H9 (cell line): ENCODE measurements at regions not wholly inside any gene's neighbourhood (a gene's known extent, or its start where the extent isn't known, plus 50 kb on each side); places are given as distances from the start of the nearest gene placed in this dataset.

ENCODE experiments used
- DNase-seq: peaks from one replicate; pipeline ENCODE4 v3.0.0-alpha.2; 2017
- H2AFZ ChIP-seq: one replicate; pipeline ENCODE4 v1.6.1; 2013; ENCODE audit warnings: mild to moderate bottlenecking, low read length, control low read depth, moderate library complexity
- H2AK5ac ChIP-seq: 2 replicates; pipeline ENCODE4 v1.6.1; 2013; ENCODE audit warnings: low read length, control low read depth, mixed read lengths; ENCODE audit not compliant: insufficient read length
- H2BK120ac ChIP-seq: one replicate; pipeline ENCODE4 v1.6.1; 2013; ENCODE audit warnings: low read depth, mild to moderate bottlenecking, low read length, control low read depth, inconsistent platforms; ENCODE audit not compliant: poor library complexity, severe bottlenecking
- H2BK12ac ChIP-seq: 2 replicates; pipeline ENCODE4 v1.6.1; 2013; ENCODE audit warnings: low read length, control low read depth, mixed read lengths, low read depth; ENCODE audit not compliant: insufficient read length
- H2BK15ac ChIP-seq: 2 replicates; pipeline ENCODE4 v1.6.1; 2013; ENCODE audit warnings: low read depth, low read length, control low read depth
- H2BK20ac ChIP-seq: one replicate; pipeline ENCODE4 v1.6.1; 2013; ENCODE audit warnings: low read depth, mild to moderate bottlenecking, low read length, control low read depth, inconsistent platforms; ENCODE audit not compliant: poor library complexity, severe bottlenecking
- H2BK5ac ChIP-seq: 2 replicates; pipeline ENCODE4 v1.6.1; 2013; ENCODE audit warnings: low read length, control low read depth, mixed read lengths; ENCODE audit not compliant: insufficient read length
- H3K14ac ChIP-seq: 2 replicates; pipeline ENCODE4 v1.6.1; 2013; ENCODE audit warnings: low read length, control low read depth; ENCODE audit not compliant: insufficient read depth
- H3K18ac ChIP-seq: 2 replicates; pipeline ENCODE4 v1.6.1; 2013; ENCODE audit warnings: low read depth, mild to moderate bottlenecking, mixed read lengths, low read length, control low read depth; ENCODE audit not compliant: insufficient read length
- H3K23ac ChIP-seq: 2 replicates; pipeline ENCODE4 v1.6.1; 2013; ENCODE audit warnings: low read length, control low read depth, mixed read lengths, low read depth; ENCODE audit not compliant: insufficient read length
- H3K23me2 ChIP-seq: 2 replicates; pipeline ENCODE4 v1.6.1; 2013; ENCODE audit warnings: low read depth, mild to moderate bottlenecking, mixed read lengths, low read length, control low read depth; ENCODE audit not compliant: insufficient read length, poor library complexity, severe bottlenecking
- H3K27ac ChIP-seq: 2 replicates; pipeline ENCODE4 v1.5.1; 2013; ENCODE audit warnings: low read length, control low read depth, mixed read lengths, low read depth; ENCODE audit not compliant: insufficient read length
- H3K27me3 ChIP-seq: 2 replicates; pipeline ENCODE4 v1.6.1; 2013; ENCODE audit warnings: low read length, control low read depth, inconsistent platforms; ENCODE audit not compliant: insufficient read depth
- H3K4ac ChIP-seq: 2 replicates; pipeline ENCODE4 v1.6.1; 2013; ENCODE audit warnings: low read depth, mild to moderate bottlenecking, control low read depth, inconsistent platforms, low read length, moderate library complexity
- H3K4me1 ChIP-seq: 2 replicates; pipeline ENCODE4 v1.6.1; 2013; ENCODE audit warnings: low read length, control low read depth, inconsistent platforms; ENCODE audit not compliant: insufficient read depth
- H3K4me2 ChIP-seq: 2 replicates; pipeline ENCODE4 v1.6.1; 2013; ENCODE audit warnings: low read length, control low read depth, mixed read lengths; ENCODE audit not compliant: insufficient read length, insufficient read depth
- H3K56ac ChIP-seq: 2 replicates; pipeline ENCODE4 v1.6.1; 2013; ENCODE audit warnings: low read depth, mild to moderate bottlenecking, mixed read lengths, low read length, control low read depth; ENCODE audit not compliant: insufficient read length
- H3K79me1 ChIP-seq: 2 replicates; pipeline ENCODE4 v1.6.1; 2013; ENCODE audit warnings: low read depth, mild to moderate bottlenecking, moderate library complexity, low read length, control low read depth, inconsistent platforms; ENCODE audit not compliant: insufficient read depth, poor library complexity, severe bottlenecking
- H3K79me2 ChIP-seq: 2 replicates; pipeline ENCODE4 v1.6.1; 2013; ENCODE audit warnings: low read length, control low read depth, inconsistent platforms; ENCODE audit not compliant: insufficient read depth
- H3K9ac ChIP-seq: 2 replicates; pipeline ENCODE4 v1.6.1; 2013; ENCODE audit warnings: low read length, control low read depth, mixed read lengths; ENCODE audit not compliant: insufficient read length; ENCODE audit errors: extremely low read depth
- H3K9me3 ChIP-seq: one replicate; pipeline ENCODE4 v1.6.1; 2013; ENCODE audit warnings: low read depth, low read length, inconsistent platforms; ENCODE audit not compliant: control insufficient read depth
- H3T11ph ChIP-seq: one replicate; pipeline ENCODE4 v1.6.1; 2013; ENCODE audit warnings: mild to moderate bottlenecking, low read length, control low read depth, inconsistent platforms
- H4K20me1 ChIP-seq: one replicate; pipeline ENCODE4 v1.6.1; 2013; ENCODE audit not compliant: control insufficient read depth, insufficient read length, insufficient read depth
- H4K5ac ChIP-seq: 2 replicates; pipeline ENCODE4 v1.6.1; 2013; ENCODE audit warnings: low read depth, mild to moderate bottlenecking, mixed read lengths, low read length, control low read depth; ENCODE audit not compliant: insufficient read length
- H4K8ac ChIP-seq: replicated peaks from 2 replicates; pipeline ENCODE4 v1.6.1; 2013; ENCODE audit warnings: low read length, control low read depth, mixed read lengths, low read depth; ENCODE audit not compliant: insufficient read length
- H4K91ac ChIP-seq: 2 replicates; pipeline ENCODE4 v1.6.1; 2013; ENCODE audit warnings: low read depth, mild to moderate bottlenecking, moderate library complexity, mixed read lengths, low read length, control low read depth; ENCODE audit not compliant: insufficient read length
- H3K27ac Mint-ChIP-seq, 3 experiments: 2 replicates in 2 of 3; 3 replicates in 1 of 3; pipeline ENCODE4 v1.8.0; 2020 to 2021; ENCODE audit warnings: mixed read lengths in 3 of 3, mild to moderate bottlenecking in 1 of 3, moderate library complexity in 1 of 3
- H3K27me3 Mint-ChIP-seq: 2 replicates; pipeline ENCODE4 v1.8.0; 2021; ENCODE audit warnings: low read depth, mild to moderate bottlenecking, moderate library complexity, mixed read lengths
- H3K36me3 Mint-ChIP-seq, 3 experiments: 2 replicates in 2 of 3; 3 replicates in 1 of 3; pipeline ENCODE4 v1.8.0; 2020 to 2021; ENCODE audit warnings: low read depth in 3 of 3, mixed read lengths in 3 of 3; ENCODE audit not compliant: insufficient read depth in 1 of 3
- H3K4me1 Mint-ChIP-seq, 2 experiments: 2 replicates each; pipeline ENCODE4 v1.8.0; 2020; ENCODE audit warnings: mixed read lengths in 2 of 2
- H3K4me3 Mint-ChIP-seq, 2 experiments: 2 replicates in 1 of 2; 3 replicates in 1 of 2; pipeline ENCODE4 v1.8.0; 2020 to 2021; ENCODE audit warnings: mild to moderate bottlenecking in 2 of 2, mixed read lengths in 2 of 2, moderate library complexity in 1 of 2
- H3K9me3 Mint-ChIP-seq, 2 experiments: 2 replicates in 1 of 2; 3 replicates in 1 of 2; pipeline ENCODE4 v1.8.0; 2020; ENCODE audit warnings: mild to moderate bottlenecking in 2 of 2, mixed read lengths in 2 of 2, moderate library complexity in 1 of 2
- CTCF ChIP-seq: fragments of 200-600 bp; sonication (generic); conservative IDR thresholded peaks from 3 replicates; pipeline ENCODE4 v1.8.0; 2021; ENCODE audit warnings: antibody characterized with exemption, mild to moderate bottlenecking
- WGBS: extraction: QIAGEN DNeasy Blood & Tissue Kit; methylation state at CpG from one replicate; pipeline ENCODE4 v1.1.7; 2013; ENCODE audit warnings: missing lambda C conversion rate, low lambda C conversion rate, mixed read lengths; ENCODE audit not compliant: insufficient read length; ENCODE audit errors: extremely low coverage; 5-methylcytosine and 5-hydroxymethylcytosine counted together

- no peaks in the 10 kb centered on the region for H4K20me1 ChIP-seq
- H2BK15ac ChIP-seq: no peak overlapping the region
- H2BK12ac ChIP-seq: no peak overlapping the region
- no peak overlapping the region for H3K56ac ChIP-seq
- no peak overlapping the region for H3K9ac ChIP-seq
- no peaks in the 10 kb centered on the region for H3K79me1 ChIP-seq
- H4K5ac ChIP-seq: no peak overlapping the region
- Mint-ChIP-seq H3K4me3 (no peak overlapping the region), H3K27me3 (no peaks in the 10 kb centered on the region), H3K9me3 (peaks cover 10 to 15% of the 10 kb centered on the region in 2 experiments), H3K27ac (no peak overlapping the region), H3K4me1 (peaks cover 4% of the 10 kb centered on the region in 2 experiments; a peak in 3 of 4 replicates), H3K36me3 (peaks cover 2 to 18% (median 2%) of the 10 kb centered on the region in 3 experiments; a peak in 4 of 7 replicates)
- no peak overlapping the region for H2AK5ac ChIP-seq
- H3K79me2 ChIP-seq: no peaks in the 10 kb centered on the region
- DNase-seq: no peak
- no peak overlapping the region for H4K91ac ChIP-seq
- no peak overlapping the region for H2BK5ac ChIP-seq
- no peak overlapping the region for H3K23ac ChIP-seq
- H4K8ac ChIP-seq: no peak overlapping the region
- no peak overlapping the region for H3K4me2 ChIP-seq
- H3K27ac ChIP-seq: no peak overlapping the region
- no peak overlapping the region for H3K14ac ChIP-seq
- no peaks in the 10 kb centered on the region for H3K23me2 ChIP-seq
- no peak overlapping the region for H2BK20ac ChIP-seq
- no CpG with 5 or more reads among the region's 4 CpGs for WGBS
- TF ChIP-seq CTCF: no peak
- H3K27me3 ChIP-seq: no peaks in the 10 kb centered on the region
- no peaks in the 10 kb centered on the region for H3K9me3 ChIP-seq
- no peak overlapping the region for H2AFZ ChIP-seq
- H3T11ph ChIP-seq: no peak overlapping the region
- no peak overlapping the region for H2BK120ac ChIP-seq
- no peak overlapping the region for H3K4ac ChIP-seq
- no peak overlapping the region for H3K18ac ChIP-seq
- H3K4me1 ChIP-seq: no peaks in the 10 kb centered on the region
Measured at GRCh38 chr6:140011537-140011936, 637.1 kb upstream of the CITED2 start.
